B cell (primary cell): ENCODE measurements at regions not wholly inside any gene's neighbourhood (a gene's known extent, or its start where the extent isn't known, plus 50 kb on each side); places are given as distances from the start of the nearest gene placed in this dataset.

Experiments
- ATAC-seq: fragments of 200-7000 bp; cut with Tn5 transposase; one replicate; pipeline ENCODE4 v1.10.0; 2021; ENCODE audit warnings: low read depth, mild to moderate bottlenecking, moderate number of reproducible peaks, moderate library complexity
- CTCF ChIA-PET: fragments of 350-600 bp; sonication (Branson Sonifier 250); formaldehyde crosslinking; loops from one replicate; lab custom pipeline; 2021; ENCODE audit warnings: antibody characterized with exemption, inconsistent platforms; lab: Charles Lee
- POLR2A ChIA-PET: fragments of 350-600 bp; sonication (Branson Sonifier 250); formaldehyde crosslinking; loops from one replicate; lab custom pipeline; 2021; ENCODE audit warnings: antibody characterized with exemption; lab: Charles Lee
- DNase-seq: peaks from one replicate; pipeline ENCODE4 v3.0.0; 2013
- H2AFZ ChIP-seq: 2 replicates; pipeline ENCODE4 v1.6.1; 2012; ENCODE audit warnings: mild to moderate bottlenecking, low read depth, low read length; ENCODE audit not compliant: insufficient read depth, poor library complexity, severe bottlenecking
- H3K27ac ChIP-seq, 2 donors: 1 replicate in 1 of 2; 2 replicates in 1 of 2; pipeline ENCODE4 v1.5.1; 2012 to 2013; ENCODE audit warnings: low read length in 2 of 2, mild to moderate bottlenecking in 2 of 2, moderate library complexity in 1 of 2
- H3K27me3 ChIP-seq, 4 experiments: fragments of 200-600 bp in 1 of 4; sonication (generic) in 1 of 4; replicated peaks in 1 of 4; 1 replicate in 2 of 4; 2 replicates in 2 of 4; pipeline versions ENCODE4 v1.6.1 to v1.7.0; 2013 to 2016; ENCODE audit warnings: low read length in 3 of 4, mild to moderate bottlenecking in 2 of 4, mixed read lengths in 1 of 4, moderate library complexity in 1 of 4; ENCODE audit not compliant: insufficient read depth in 4 of 4, control insufficient read depth in 3 of 4; ENCODE audit errors: control extremely low read depth in 1 of 4
- H3K36me3 ChIP-seq, 2 experiments: replicated peaks in 1 of 2; 1 replicate in 1 of 2; 2 replicates in 1 of 2; pipeline versions ENCODE4 v1.6.1 to v1.7.1; 2013; ENCODE audit warnings: low read length in 1 of 2; ENCODE audit not compliant: insufficient read depth in 2 of 2, control insufficient read depth in 1 of 2; ENCODE audit errors: control extremely low read depth in 1 of 2, extremely low read depth in 1 of 2
- H3K4me1 ChIP-seq, 2 donors: fragments of 200-600 bp in 1 of 2; sonication (generic) in 1 of 2; 1 replicate in 1 of 2; 2 replicates in 1 of 2; pipeline versions ENCODE4 v1.5.1 to v1.6.1; 2013 to 2017; ENCODE audit warnings: low read length in 2 of 2; ENCODE audit not compliant: control insufficient read depth in 2 of 2, insufficient read depth in 2 of 2
- H3K4me2 ChIP-seq: replicated peaks from 2 replicates; pipeline ENCODE3; 2012; ENCODE audit warnings: mild to moderate bottlenecking, low read depth, low read length; ENCODE audit not compliant: poor library complexity, severe bottlenecking
- H3K4me3 ChIP-seq, 5 experiments: fragments of 200-600 bp in 1 of 5; sonication (generic) in 1 of 5; 1 replicate in 3 of 5; 2 replicates in 2 of 5; pipeline versions ENCODE4 v1.5.1 to v1.7.0; 2011 to 2016; ENCODE audit warnings: low read length in 4 of 5, mild to moderate bottlenecking in 4 of 5, low read depth in 2 of 5, control low read depth in 1 of 5, moderate library complexity in 1 of 5; ENCODE audit not compliant: insufficient read depth in 1 of 5; ENCODE audit errors: control extremely low read depth in 1 of 5, extremely low read depth in 1 of 5
- H3K79me2 ChIP-seq: fragments of 200-600 bp; sonication (generic); one replicate; pipeline ENCODE4 v1.6.0; 2016; ENCODE audit warnings: low read length; ENCODE audit not compliant: control insufficient read depth, insufficient read depth
- H3K9ac ChIP-seq: fragments of 200-600 bp; sonication (generic); 2 replicates; pipeline ENCODE4 v1.6.1; 2017; ENCODE audit warnings: mild to moderate bottlenecking, low read length, moderate library complexity
- H3K9me3 ChIP-seq, 3 donors: one replicate each; pipeline versions ENCODE4 v1.6.1 to v1.7.1; 2013; ENCODE audit warnings: low read length in 2 of 3; ENCODE audit not compliant: control insufficient read depth in 2 of 3, insufficient read depth in 1 of 3; ENCODE audit errors: control extremely low read depth in 1 of 3
- H4K20me1 ChIP-seq: 2 replicates; pipeline ENCODE4 v1.6.0; 2012; ENCODE audit warnings: mild to moderate bottlenecking, low read length; ENCODE audit not compliant: insufficient read depth, control insufficient read depth, poor library complexity, severe bottlenecking
- H3K27ac Mint-ChIP-seq: one replicate; pipeline ENCODE4 v1.8.0; 2021; ENCODE audit warnings: mixed read lengths
- H3K27me3 Mint-ChIP-seq: one replicate; pipeline ENCODE4 v1.8.0; 2021; ENCODE audit warnings: mixed read lengths
- H3K4me1 Mint-ChIP-seq: one replicate; pipeline ENCODE4 v1.8.0; 2021; ENCODE audit warnings: mixed read lengths
- H3K4me3 Mint-ChIP-seq: one replicate; pipeline ENCODE4 v1.8.0; 2021; ENCODE audit warnings: mixed read lengths
- H3K9me3 Mint-ChIP-seq: one replicate; pipeline ENCODE4 v1.8.0; 2022; ENCODE audit warnings: mixed read lengths; ENCODE audit not compliant: insufficient read depth
- CTCF ChIP-seq: fragments of 200-600 bp; IDR thresholded peaks from one replicate; pipeline ENCODE4 v1.8.0; 2022; ENCODE audit warnings: antibody characterized with exemption, mild to moderate bottlenecking
- EZH2 ChIP-seq: IDR thresholded peaks from 2 replicates; pipeline ENCODE4 v1.6.1; 2012; ENCODE audit warnings: borderline replicate concordance, low read depth, mild to moderate bottlenecking, moderate library complexity, low read length; ENCODE audit not compliant: insufficient read depth, poor library complexity, severe bottlenecking
- WGBS: methylation state at CpG from one replicate; pipeline ENCODE4 v1.1.5; 2013; ENCODE audit warnings: missing lambda C conversion rate; ENCODE audit not compliant: insufficient coverage; 5-methylcytosine and 5-hydroxymethylcytosine counted together
- intact Hi-C: fragments of 100-400 bp; cut with micrococcal nuclease; formaldehyde crosslinking; loops from one replicate; pipeline ENCODE4 v1.10.0; 2022

DNA sequence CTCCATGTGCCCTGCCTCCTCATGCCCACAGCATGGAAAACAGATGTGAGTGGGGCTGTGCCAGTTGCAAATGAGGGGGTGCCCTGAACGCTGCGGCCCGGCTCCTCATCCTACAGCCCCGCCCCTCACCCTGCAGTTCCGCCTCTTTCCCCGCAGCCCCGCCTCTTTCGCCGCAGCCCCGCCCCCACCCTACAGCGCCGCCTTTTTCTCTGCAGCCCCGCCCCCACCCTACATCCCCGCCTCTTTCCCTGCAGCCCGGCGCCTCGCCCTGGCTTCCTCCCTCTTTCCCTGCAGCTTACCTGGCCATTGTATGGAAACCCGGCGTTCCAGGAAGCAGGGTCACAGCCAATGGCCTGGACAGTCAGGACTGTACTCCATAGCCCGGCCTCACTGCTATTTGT is 284.9 kb downstream of the TLE3 start:
- Histone ChIP-seq H2AFZ (no peak overlapping the region), H4K20me1 (no peaks in the 10 kb centered on the region), H3K9me3 (no peaks in the 10 kb centered on the region), H3K9ac (no peak overlapping the region), H3K4me1 (no peaks in the 10 kb centered on the region), H3K4me2 (no peak overlapping the region), H3K4me3 (no peak overlapping the region), H3K36me3 (no peaks in the 10 kb centered on the region), H3K27me3 (peaks cover 0 to 10% (median 0%) of the 10 kb centered on the region in 4 experiments), H3K79me2 (no peaks in the 10 kb centered on the region), H3K27ac (no peak overlapping the region)
- no peaks in the 10 kb centered on the region for H3K4me1 Mint-ChIP-seq
- ChIA-PET POLR2A (no interaction called here), CTCF (no interaction called here)
- 92% methylated on average over 7 of the region's 20 CpGs for WGBS
- ATAC-seq (no peak), DNase-seq (no peak)
- no peak overlapping the region for H3K27ac Mint-ChIP-seq
- H3K27me3 Mint-ChIP-seq: peaks cover 26% of the 10 kb centered on the region
- TF ChIP-seq CTCF (no peak), EZH2 (no peak)
- no peaks in the 10 kb centered on the region for H3K9me3 Mint-ChIP-seq
- intact Hi-C loops: loop anchor here (10.0 kb wide), 1 partner anchor 88 kb away; no protein-coding TSS in a partner anchor
- H3K4me3 Mint-ChIP-seq: no peak overlapping the region

DNA sequence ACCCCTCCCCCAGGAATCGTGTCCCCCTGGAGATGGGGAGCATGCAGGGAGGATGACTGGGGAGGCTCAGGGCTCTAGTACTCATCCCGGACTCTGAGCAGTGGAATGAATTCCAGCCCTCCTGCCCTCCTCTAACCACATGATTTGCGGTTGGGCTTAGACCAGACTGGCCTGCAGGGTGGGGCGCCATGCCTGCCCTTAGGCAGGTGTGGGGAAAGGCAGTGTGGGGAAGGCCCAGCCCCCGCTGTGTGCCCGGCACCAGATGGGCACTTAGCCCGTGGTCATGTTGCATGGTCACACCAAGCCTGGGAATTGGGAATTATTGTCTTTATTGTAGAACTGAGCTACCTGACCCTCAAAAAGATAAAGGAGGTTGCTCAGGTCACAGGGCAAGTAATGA is 283.8 kb downstream of the TLE3 start:
- H3K4me1 Mint-ChIP-seq: no peaks in the 10 kb centered on the region
- Histone ChIP-seq H3K36me3 (no peaks in the 10 kb centered on the region), H3K79me2 (no peaks in the 10 kb centered on the region), H3K4me2 (no peak overlapping the region), H3K9ac (no peak overlapping the region), H3K27ac (no peak overlapping the region), H4K20me1 (no peaks in the 10 kb centered on the region), H3K9me3 (no peaks in the 10 kb centered on the region), H3K4me1 (no peaks in the 10 kb centered on the region), H2AFZ (no peak overlapping the region), H3K27me3 (peaks cover 0 to 15% (median 0%) of the 10 kb centered on the region in 4 experiments), H3K4me3 (no peak overlapping the region)
- CTCF ChIA-PET: no interaction called here
- intact Hi-C loops: loop anchor here (10.0 kb wide), 1 partner anchor 89 kb away; no protein-coding TSS in a partner anchor
- WGBS: 85% methylated on average over 6 of the region's 7 CpGs
- ATAC-seq: no peak
- H3K27me3 Mint-ChIP-seq: peaks cover 27% of the 10 kb centered on the region
- no peak for DNase-seq
- no peak overlapping the region for H3K4me3 Mint-ChIP-seq
- no peak overlapping the region for H3K27ac Mint-ChIP-seq
- no peaks in the 10 kb centered on the region for H3K9me3 Mint-ChIP-seq
- no peak for TF ChIP-seq CTCF
- TF ChIP-seq EZH2: no peak
- POLR2A ChIA-PET: no interaction called here
